ENCODE measurements at regions not wholly inside any gene's neighbourhood (a gene's known extent, or its start where the extent isn't known, plus 50 kb on each side); places are given as distances from the start of the nearest gene placed in this dataset.

GRCh38 chr12:75783093-75783877, 248.3 kb downstream of the PHLDA1 start:
- no peak for FAIRE-seq
- H4K20me1 ChIP-seq (ENCODE audit: insufficient read depth, low read length) = no peaks in the 10 kb centered on the region
- no peak overlapping the region for H3K4me3 ChIP-seq (replicated peaks in 1 of 3; ENCODE audit: insufficient read depth in 1 of 3, low read depth in 2 of 3, low read length in 3 of 3)
- peaks cover 23% of the 10 kb centered on the region for H3K4me1 ChIP-seq (ENCODE audit: insufficient read depth, low read length)
- 65% methylated on average over 6 of the region's 8 CpGs for WGBS (ENCODE audit: low lambda C conversion rate)
- H3K9ac ChIP-seq (ENCODE audit: insufficient read depth, low read depth, low read length) = no peak overlapping the region
- no peaks in the 10 kb centered on the region for H3K79me2 ChIP-seq (ENCODE audit: insufficient read depth, low read length)
- H3K36me3 ChIP-seq (replicated peaks in 1 of 2; ENCODE audit: control insufficient read depth in 1 of 2, insufficient read depth in 2 of 2, low read length in 2 of 2) = no peaks in the 10 kb centered on the region
- intact Hi-C loops (cut with micrococcal nuclease; ENCODE audit: unreplicated experiment) = no loop called here
- BruUV-seq (replicated peaks) = no TSS peak
- no peak for DNase-seq (ENCODE audit: low spot score)
- H3K27me3 ChIP-seq (ENCODE audit: control insufficient read depth in 1 of 2, insufficient read depth in 2 of 2, low read length in 2 of 2) = no peaks in the 10 kb centered on the region
- ATAC-seq = no peak
- H3K4me2 ChIP-seq (ENCODE audit: low read depth, low read length) = no peak overlapping the region
- H3K27ac ChIP-seq (ENCODE audit: extremely low read length, insufficient read depth, low read length) = no peak overlapping the region
- ChIA-PET CTCF (ENCODE audit: low intra/inter-chr PET ratio, low total read pairs) (no interaction called here), POLR2A (no interaction called here)
- H2AFZ ChIP-seq (ENCODE audit: low read length) = no peak overlapping the region
- H3K9me3 ChIP-seq (ENCODE audit: low read length) = no peaks in the 10 kb centered on the region
- in situ Hi-C loops (cut with HindIII; ENCODE audit: extremely low pct_ligation_motif_present, low pct_unique_long_range_greater_than_20kb) = no loop called here
- TF ChIP-seq ZNF562 (CRISPR knock-in tag; IDR thresholded peaks at IDR 0.05; ENCODE audit: borderline replicate concordance) (no peak), MXI1 (IDR thresholded peaks at IDR 0.05; ENCODE audit: borderline replicate concordance, low read depth, low read length) (no peak), MAFK (conservative IDR thresholded peaks at IDR 0.05 in 1 of 2, IDR thresholded peaks at IDR 0.05 in 1 of 2; ENCODE audit: low read length in 2 of 2) (no peak), ZNF230 (CRISPR knock-in tag; IDR thresholded peaks at IDR 0.05) (no peak), ZNF276 (CRISPR knock-in tag; IDR thresholded peaks at IDR 0.05; ENCODE audit: low read depth) (no peak), KMT2B (CRISPR knock-in tag; IDR thresholded peaks at IDR 0.05) (no peak), ISX (CRISPR knock-in tag; conservative IDR thresholded peaks at IDR 0.05) (no peak), HNF1B (CRISPR knock-in tag; IDR thresholded peaks at IDR 0.05) (no peak), KDM6A (CRISPR knock-in tag; IDR thresholded peaks at IDR 0.05; ENCODE audit: low read depth) (no peak), TCF7 (IDR thresholded peaks at IDR 0.05; ENCODE audit: low read depth) (no peak), NFIC (IDR thresholded peaks at IDR 0.05; ENCODE audit: low read length) (no peak), ZNF703 (CRISPR knock-in tag; IDR thresholded peaks at IDR 0.05; ENCODE audit: borderline replicate concordance) (no peak), ZNF326 (CRISPR knock-in tag; IDR thresholded peaks at IDR 0.05; ENCODE audit: borderline replicate concordance) (no peak), ZNF318 (CRISPR knock-in tag; IDR thresholded peaks at IDR 0.05) (no peak)
